Spleen (tissue), 11 donors: ENCODE measurements at regions not wholly inside any gene's neighbourhood (a gene's known extent, or its start where the extent isn't known, plus 50 kb on each side); places are given as distances from the start of the nearest gene placed in this dataset.

Experiments used
- DNase-seq: peaks from one replicate; pipeline ENCODE4 v3.0.0-alpha.2; 2020
- H3K27ac ChIP-seq, 8 donors: fragments of 200-600 bp; sonication (generic) in 7 of 8; 1 replicate in 4 of 8; 2 replicates in 4 of 8; pipeline versions ENCODE4 v1.5.0 to v1.8.0; 2016 to 2021; ENCODE audit warnings: inconsistent platforms in 4 of 8, mild to moderate bottlenecking in 4 of 8, moderate library complexity in 1 of 8
- H3K27me3 ChIP-seq, 7 donors: fragments of 200-600 bp; sonication (generic) in 6 of 7; replicated peaks in 1 of 7; 1 replicate in 4 of 7; 2 replicates in 3 of 7; pipeline versions ENCODE4 v1.5.0 to v1.8.0; 2016 to 2021; ENCODE audit warnings: inconsistent platforms in 3 of 7, mild to moderate bottlenecking in 1 of 7
- H3K36me3 ChIP-seq, 6 donors: fragments of 200-600 bp; sonication (generic) in 5 of 6; 1 replicate in 4 of 6; 2 replicates in 2 of 6; pipeline versions ENCODE4 v1.5.0 to v1.8.0; 2016 to 2021; ENCODE audit warnings: inconsistent platforms in 2 of 6
- H3K4me1 ChIP-seq, 6 donors: fragments of 200-600 bp; sonication (generic) in 5 of 6; 1 replicate in 3 of 6; 2 replicates in 3 of 6; pipeline versions ENCODE4 v1.5.0 to v1.8.0; 2016 to 2021; ENCODE audit warnings: inconsistent platforms in 3 of 6
- H3K4me3 ChIP-seq, 8 donors: fragments of 200-600 bp; sonication (generic) in 7 of 8; 1 replicate in 4 of 8; 2 replicates in 4 of 8; pipeline versions ENCODE4 v1.5.0 to v1.8.0; 2016 to 2021; ENCODE audit warnings: inconsistent platforms in 4 of 8, mild to moderate bottlenecking in 4 of 8, moderate library complexity in 2 of 8
- H3K9me3 ChIP-seq, 8 donors: fragments of 200-600 bp; sonication (generic) in 7 of 8; 1 replicate in 4 of 8; 2 replicates in 4 of 8; pipeline versions ENCODE4 v1.5.0 to v1.8.0; 2016 to 2021; ENCODE audit warnings: inconsistent platforms in 4 of 8
- CTCF ChIP-seq, 11 experiments: fragments of 200-600 bp in 7 of 11; fragments of 450-650 bp in 4 of 11; sonication (generic) in 4 of 11; IDR thresholded peaks in 8 of 11; conservative IDR thresholded peaks in 3 of 11; 1 replicate in 7 of 11; 2 replicates in 4 of 11; pipeline versions ENCODE4 v1.4.0 to v1.8.0; 2016 to 2021; ENCODE audit warnings: antibody characterized with exemption in 11 of 11, inconsistent platforms in 4 of 11, mild to moderate bottlenecking in 1 of 11
- POLR2A ChIP-seq, 3 donors: fragments of 450-650 bp; IDR thresholded peaks; one replicate each; pipeline ENCODE4 v1.5.1; 2017; ENCODE audit warnings: antibody characterized with exemption in 3 of 3, mild to moderate bottlenecking in 1 of 3
- POLR2AphosphoS5 ChIP-seq, 3 donors: sonication (generic); formaldehyde crosslinking; IDR thresholded peaks; one replicate each; pipeline ENCODE4 v1.5.1; 2017; ENCODE audit warnings: antibody characterized with exemption in 3 of 3
- WGBS, 5 donors: extraction: QIAGEN DNeasy Blood & Tissue Kit in 3 of 5; methylation state at CpG; one replicate each; pipeline versions ENCODE4 v1.1.5 to v1.1.7; 2013 to 2018; 5-methylcytosine and 5-hydroxymethylcytosine counted together
- intact Hi-C: fragments of 100-400 bp; cut with DNase I; formaldehyde crosslinking; loops from one replicate; pipeline ENCODE4 v1.15.0; 2023; ENCODE audit warnings: low total_unique reads
- donor health status: healthy with polysubstance abuse.
- donor health status: DM: no; HTN: no; CAD: no; lungs with moderate emphysema.
- donor health status: DM: no; HTN: no; CAD: no.
- donor health status: Bipolar disorder and iron deficiency.
- donor health status: healthy.
- donor health status: DM: no; HTN: no; CAD: no.
- donor health status: DM: yes; HTN: yes; CAD: no.

- H3K27ac ChIP-seq, result no peak overlapping the region
- H3K9me3 ChIP-seq, result no peaks in the 10 kb centered on the region
- no peak for DNase-seq
- no peaks in the 10 kb centered on the region for H3K36me3 ChIP-seq
- WGBS, 5 donors, result 67 to 80% (median 69%) methylated on average over 10 of the region's 10 CpGs
- no peaks in the 10 kb centered on the region for H3K4me1 ChIP-seq
- TF ChIP-seq CTCF (IDR thresholded peaks at IDR 0.05 in 8 of 11, conservative IDR thresholded peaks at IDR 0.05 in 3 of 11) (no peak), POLR2AphosphoS5 (IDR thresholded peaks at IDR 0.05) (no peak), POLR2A (IDR thresholded peaks at IDR 0.05) (no peak)
- H3K27me3 ChIP-seq, result peaks cover 0 to 3% (median 0%) of the 10 kb centered on the region in 7 donors
- no peak overlapping the region for H3K4me3 ChIP-seq
- intact Hi-C loops, result no loop called here
Measured at GRCh38 chr16:79970551-79971236, 370.2 kb upstream of the MAF start.

DNA sequence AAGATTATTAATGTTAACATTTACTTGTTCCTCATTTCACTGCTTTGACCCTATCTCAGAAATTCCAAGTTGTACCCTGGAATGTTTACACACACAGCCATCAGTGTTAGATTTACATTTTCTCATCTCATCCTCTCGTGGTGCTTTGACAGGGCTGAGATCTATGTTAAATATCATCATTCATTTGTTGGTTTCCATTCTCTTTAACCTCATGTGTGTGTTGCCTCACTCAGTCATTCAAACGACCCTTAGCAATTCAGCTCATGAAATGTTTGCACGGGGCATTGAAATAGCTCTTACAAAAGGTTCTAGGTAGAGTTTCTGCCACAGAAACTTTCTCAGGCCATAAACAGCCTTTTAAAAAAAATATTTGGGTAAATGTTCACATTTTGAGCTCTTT lies 369.6 kb upstream of the MAF start:
- Histone ChIP-seq H3K4me3 (no peak overlapping the region), H3K27me3 (peaks cover 0 to 3% (median 0%) of the 10 kb centered on the region in 7 donors), H3K9me3 (no peaks in the 10 kb centered on the region), H3K36me3 (no peaks in the 10 kb centered on the region), H3K27ac (no peak overlapping the region), H3K4me1 (no peaks in the 10 kb centered on the region)
- WGBS, 5 donors, result 60 to 79% (median 75%) methylated on average over 3 of the region's 3 CpGs
- no peak for TF ChIP-seq POLR2A (IDR thresholded peaks at IDR 0.05)
- TF ChIP-seq CTCF (IDR thresholded peaks at IDR 0.05 in 8 of 11, conservative IDR thresholded peaks at IDR 0.05 in 3 of 11), result no peak
- no peak for TF ChIP-seq POLR2AphosphoS5 (IDR thresholded peaks at IDR 0.05)
- no peak for DNase-seq
- intact Hi-C loops, result no loop called here

GRCh38 chr16:79969458-79969857 lies 368.9 kb upstream of the MAF start:
- Histone ChIP-seq H3K4me1 (no peaks in the 10 kb centered on the region), H3K4me3 (no peak overlapping the region), H3K27ac (no peak overlapping the region), H3K27me3 (peaks cover 0 to 3% (median 0%) of the 10 kb centered on the region in 7 donors), H3K9me3 (no peaks in the 10 kb centered on the region), H3K36me3 (no peaks in the 10 kb centered on the region)
- WGBS, 5 donors, result 89 to 96% (median 93%) methylated on average over 5 of the region's 5 CpGs
- TF ChIP-seq POLR2A (IDR thresholded peaks at IDR 0.05), result no peak
- TF ChIP-seq CTCF (IDR thresholded peaks at IDR 0.05 in 8 of 11, conservative IDR thresholded peaks at IDR 0.05 in 3 of 11), result no peak
- no peak for TF ChIP-seq POLR2AphosphoS5 (IDR thresholded peaks at IDR 0.05)
- intact Hi-C loops, result no loop called here
- no peak for DNase-seq

GRCh38 chr16:79966226-79966625 lies 365.7 kb upstream of the MAF start:
- no peak for DNase-seq
- peaks cover 0 to 15% (median 0%) of the 10 kb centered on the region in 7 donors for H3K27me3 ChIP-seq
- H3K4me1 ChIP-seq, result no peaks in the 10 kb centered on the region
- WGBS, 5 donors, result 47 to 57% (median 54%) methylated on average over 2 of the region's 2 CpGs
- no peaks in the 10 kb centered on the region for H3K9me3 ChIP-seq
- H3K27ac ChIP-seq, result no peak overlapping the region
- no peaks in the 10 kb centered on the region for H3K36me3 ChIP-seq
- no peak overlapping the region for H3K4me3 ChIP-seq
- TF ChIP-seq CTCF (IDR thresholded peaks at IDR 0.05 in 8 of 11, conservative IDR thresholded peaks at IDR 0.05 in 3 of 11) (no peak), POLR2AphosphoS5 (IDR thresholded peaks at IDR 0.05) (no peak), POLR2A (IDR thresholded peaks at IDR 0.05) (no peak)
- intact Hi-C loops, result no loop called here
